GM18505 (cell line): ENCODE measurements at regions not wholly inside any gene's neighbourhood (a gene's known extent, or its start where the extent isn't known, plus 50 kb on each side); places are given as distances from the start of the nearest gene placed in this dataset.

ENCODE experiments used
- ATAC-seq: cut with Tn5 transposase; IDR thresholded peaks from one replicate; pipeline ENCODE4 v1.9.1; 2021; ENCODE audit not compliant: unreplicated experiment
- POLR2A ChIP-seq: IDR thresholded peaks from 4 replicates; pipeline ENCODE4 v1.6.1; 2011; ENCODE audit warnings: borderline replicate concordance; ENCODE audit not compliant: insufficient read depth, insufficient read length; ENCODE audit errors: extremely low read depth

- no peak for TF ChIP-seq POLR2A
- no peak for ATAC-seq
Measured at GRCh38 chr2:163541943-163542342, 193.9 kb downstream of the FIGN start.

- ATAC-seq, result no peak
- no peak for TF ChIP-seq POLR2A
Measured at GRCh38 chr2:163541495-163541894, 194.3 kb downstream of the FIGN start.

DNA sequence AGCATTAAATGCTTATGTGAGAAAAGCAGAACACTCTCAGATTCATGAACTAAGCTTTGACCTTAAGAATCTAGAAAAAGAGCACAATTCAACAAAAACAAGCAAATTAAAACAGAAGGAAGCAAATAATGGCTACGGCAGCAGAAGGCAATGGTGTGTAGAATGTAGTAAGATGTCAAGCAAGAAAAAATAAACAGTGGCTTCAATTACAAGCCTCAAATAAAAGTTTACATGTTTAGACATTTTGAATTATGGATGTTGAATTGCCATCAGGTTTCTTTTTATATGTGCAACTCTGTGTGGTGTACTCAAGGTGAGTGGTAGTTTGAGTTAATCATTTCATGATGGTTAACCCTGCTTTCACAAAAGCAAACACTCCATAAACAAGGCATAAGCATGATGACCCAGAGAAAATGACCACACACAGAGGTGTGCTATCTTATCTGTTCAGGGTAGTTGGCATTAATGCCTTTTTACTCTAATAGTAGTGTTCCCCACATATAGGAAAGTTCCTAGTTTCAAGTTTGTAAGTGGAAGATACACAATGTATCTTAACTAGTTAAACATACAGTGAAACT lies 207.1 kb downstream of the FIGN start:
- ATAC-seq, result no peak
- TF ChIP-seq POLR2A, result no peak

GRCh38 chr2:163527381-163527780 lies 208.4 kb downstream of the FIGN start:
- ATAC-seq, result no peak

GRCh38 chr2:163518762-163519161 lies 217.0 kb downstream of the FIGN start:
- no peak for ATAC-seq
- no peak for TF ChIP-seq POLR2A

More at GRCh38 chr2:163527381-163527780, 208.4 kb downstream of the FIGN start:
- no peak for TF ChIP-seq POLR2A

GRCh38 chr2:163515836-163516235 lies 220.0 kb downstream of the FIGN start:
- no peak for ATAC-seq
- no peak for TF ChIP-seq POLR2A

GRCh38 chr2:163505281-163505680 lies 230.5 kb downstream of the FIGN start:
- ATAC-seq, result no peak

GRCh38 chr2:163493359-163494298 lies 242.2 kb downstream of the FIGN start:
- no peak for ATAC-seq
- TF ChIP-seq POLR2A, result no peak

More at GRCh38 chr2:163505281-163505680, 230.5 kb downstream of the FIGN start:
- TF ChIP-seq POLR2A, result no peak

GRCh38 chr2:163491850-163492249 lies 244.0 kb downstream of the FIGN start:
- no peak for TF ChIP-seq POLR2A
- no peak for ATAC-seq

GRCh38 chr2:163490281-163490680 lies 245.5 kb downstream of the FIGN start:
- no peak for TF ChIP-seq POLR2A
- ATAC-seq, result no peak

DNA sequence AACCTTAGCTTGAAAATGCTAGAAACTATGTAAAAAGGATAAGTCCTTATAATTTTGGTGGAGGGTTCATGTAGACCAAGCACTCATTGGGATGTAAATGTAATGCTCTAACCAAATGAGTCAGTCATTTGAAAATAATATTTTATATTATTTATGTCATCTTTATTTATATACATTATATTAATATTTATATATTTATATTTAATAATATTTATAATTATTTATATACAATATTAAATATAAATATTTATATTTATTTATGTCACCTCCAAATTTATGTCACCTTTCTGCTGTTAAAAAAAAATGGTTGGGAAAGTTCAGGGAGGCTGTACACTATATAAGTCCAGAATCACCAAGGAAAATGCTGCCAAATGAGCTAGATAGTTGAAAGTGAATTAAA lies 254.3 kb downstream of the FIGN start:
- no peak for TF ChIP-seq POLR2A
- ATAC-seq, result no peak

- ATAC-seq, result no peak
- TF ChIP-seq POLR2A, result no peak
Measured at GRCh38 chr2:163479599-163479998, 256.2 kb downstream of the FIGN start.

DNA sequence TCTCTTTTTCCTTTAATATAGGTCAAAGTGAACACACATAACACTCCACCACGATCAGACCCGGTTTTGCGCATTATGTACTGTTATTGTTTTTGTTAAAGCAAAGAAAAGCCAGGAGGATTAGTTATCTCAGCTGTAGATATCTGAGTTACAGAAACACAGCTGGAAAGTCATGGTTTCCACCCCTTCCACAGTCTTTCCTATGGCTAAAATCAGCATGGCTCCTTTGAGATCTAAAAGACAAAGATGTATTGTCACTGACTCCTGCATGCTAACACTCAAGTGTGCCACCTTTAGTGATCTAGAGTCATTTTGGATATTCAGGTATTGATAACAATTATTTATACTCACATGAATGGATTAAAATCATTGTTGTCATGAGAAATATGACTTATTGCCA lies 260.0 kb downstream of the FIGN start:
- no peak for ATAC-seq
- no peak for TF ChIP-seq POLR2A

DNA sequence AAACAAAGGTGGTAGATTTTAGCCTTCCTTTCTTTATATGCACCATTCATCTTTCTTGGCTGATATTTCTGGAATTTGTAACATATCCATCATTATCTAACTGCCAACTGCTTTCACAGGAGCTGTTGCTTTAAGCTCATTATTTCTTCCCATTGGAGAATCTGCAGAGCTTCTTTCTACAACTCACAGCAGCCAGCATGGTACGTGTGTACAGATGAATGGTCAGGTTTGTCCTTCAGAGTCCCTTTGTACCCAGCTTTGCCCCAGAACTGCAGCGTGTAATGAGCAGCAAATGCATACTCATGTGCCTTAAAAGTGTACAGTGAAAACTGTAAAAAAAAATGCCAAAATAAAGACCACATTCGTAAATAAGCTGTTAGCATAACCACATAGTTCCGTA lies 260.9 kb downstream of the FIGN start:
- ATAC-seq, result no peak
- no peak for TF ChIP-seq POLR2A
